Breast epithelium (tissue), 4 donors: ENCODE measurements at regions not wholly inside any gene's neighbourhood (a gene's known extent, or its start where the extent isn't known, plus 50 kb on each side); places are given as distances from the start of the nearest gene placed in this dataset.

Source experiments
- DNase-seq, 2 donors: peaks; one replicate each; pipeline ENCODE4 v3.0.0-alpha.2; 2019; ENCODE audit warnings: low spot score in 2 of 2
- H3K27ac ChIP-seq, 2 donors: fragments of 200-600 bp; sonication (generic) in 1 of 2; one replicate each; pipeline ENCODE4 v1.5.1; 2016 to 2019; ENCODE audit warnings: mild to moderate bottlenecking in 1 of 2
- H3K27me3 ChIP-seq, 2 donors: fragments of 200-600 bp; sonication (generic) in 1 of 2; one replicate each; pipeline versions ENCODE4 v1.5.1 to v1.6.0; 2017 to 2019; ENCODE audit warnings: control low read depth in 1 of 2, mild to moderate bottlenecking in 1 of 2
- H3K36me3 ChIP-seq: fragments of 200-600 bp; one replicate; pipeline ENCODE4 v1.5.1; 2019
- H3K4me1 ChIP-seq, 2 donors: fragments of 200-600 bp; sonication (generic); one replicate each; pipeline ENCODE4 v1.5.1; 2016 to 2019; ENCODE audit warnings: control low read depth in 1 of 2
- H3K4me3 ChIP-seq, 3 donors: fragments of 200-600 bp; sonication (generic); 1 replicate in 2 of 3; 2 replicates in 1 of 3; pipeline ENCODE4 v1.5.1; 2016 to 2019; ENCODE audit warnings: mild to moderate bottlenecking in 3 of 3, moderate library complexity in 2 of 3
- H3K9me3 ChIP-seq, 2 donors: fragments of 200-600 bp; sonication (generic) in 1 of 2; one replicate each; pipeline ENCODE4 v1.5.1; 2016 to 2019; ENCODE audit warnings: control low read depth in 1 of 2
- CTCF ChIP-seq, 3 donors: fragments of 450-650 bp; IDR thresholded peaks; one replicate each; pipeline ENCODE4 v1.5.1; 2016 to 2017; ENCODE audit warnings: antibody characterized with exemption in 3 of 3, mild to moderate bottlenecking in 3 of 3, moderate library complexity in 3 of 3
- POLR2A ChIP-seq: fragments of 450-650 bp; IDR thresholded peaks from one replicate; pipeline ENCODE4 v1.6.1; 2016; ENCODE audit warnings: antibody characterized with exemption, mild to moderate bottlenecking, moderate library complexity
- POLR2AphosphoS5 ChIP-seq, 3 donors: sonication (generic); formaldehyde crosslinking; IDR thresholded peaks; one replicate each; pipeline ENCODE4 v1.6.1; 2017; ENCODE audit warnings: antibody characterized with exemption in 3 of 3
- intact Hi-C: fragments of 100-400 bp; cut with DNase I; formaldehyde crosslinking; loops from one replicate; pipeline ENCODE4 v1.15.1; 2023; ENCODE audit warnings: low total_unique reads

DNA sequence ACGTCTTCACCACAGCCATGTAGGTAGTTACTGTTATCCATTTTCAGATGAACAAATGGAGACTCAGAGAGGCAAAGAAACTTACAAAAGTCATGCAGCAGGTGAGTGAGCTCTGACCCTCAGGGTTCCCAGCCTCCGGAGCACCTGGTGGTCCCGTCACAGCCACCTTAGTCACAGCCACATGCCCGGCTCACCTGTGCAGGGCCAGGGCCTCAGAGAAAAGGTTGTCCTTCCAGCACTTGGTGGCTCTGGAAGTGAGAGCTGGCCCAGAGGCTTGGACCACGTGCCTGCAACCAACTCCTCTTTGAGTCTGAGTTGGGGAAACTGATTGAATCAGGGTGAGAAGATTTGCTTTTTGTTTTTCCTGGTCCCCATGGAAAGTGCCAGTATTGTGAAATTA is 189.3 kb downstream of the GLI2 start:
- no peaks in the 10 kb centered on the region for H3K36me3 ChIP-seq
- TF ChIP-seq POLR2A, result no peak
- no peak for TF ChIP-seq CTCF (IDR thresholded peaks at IDR 0.05)
- no peak for TF ChIP-seq POLR2AphosphoS5 (IDR thresholded peaks at IDR 0.05)
- no peaks in the 10 kb centered on the region for H3K4me1 ChIP-seq
- DNase-seq, result no peak
- H3K4me3 ChIP-seq, result no peak overlapping the region
- intact Hi-C loops, result loop anchor here (1.0 kb wide), 1 partner anchor 20 kb away; no protein-coding TSS in a partner anchor
- H3K27ac ChIP-seq, result no peak overlapping the region
- no peaks in the 10 kb centered on the region for H3K9me3 ChIP-seq
- H3K27me3 ChIP-seq, result no peaks in the 10 kb centered on the region

- no peaks in the 10 kb centered on the region for H3K36me3 ChIP-seq
- H3K9me3 ChIP-seq, result peaks cover 6 to 8% of the 10 kb centered on the region in 2 donors
- no peaks in the 10 kb centered on the region for H3K4me1 ChIP-seq
- no peak for DNase-seq
- no peak overlapping the region for H3K27ac ChIP-seq
- intact Hi-C loops, result no loop called here
- H3K27me3 ChIP-seq, result no peaks in the 10 kb centered on the region
- TF ChIP-seq CTCF (IDR thresholded peaks at IDR 0.05), result no peak
- no peak for TF ChIP-seq POLR2AphosphoS5 (IDR thresholded peaks at IDR 0.05)
- TF ChIP-seq POLR2A, result no peak
- H3K4me3 ChIP-seq, result no peak overlapping the region
Measured at GRCh38 chr2:120926463-120927264, 191.0 kb downstream of the GLI2 start.

DNA sequence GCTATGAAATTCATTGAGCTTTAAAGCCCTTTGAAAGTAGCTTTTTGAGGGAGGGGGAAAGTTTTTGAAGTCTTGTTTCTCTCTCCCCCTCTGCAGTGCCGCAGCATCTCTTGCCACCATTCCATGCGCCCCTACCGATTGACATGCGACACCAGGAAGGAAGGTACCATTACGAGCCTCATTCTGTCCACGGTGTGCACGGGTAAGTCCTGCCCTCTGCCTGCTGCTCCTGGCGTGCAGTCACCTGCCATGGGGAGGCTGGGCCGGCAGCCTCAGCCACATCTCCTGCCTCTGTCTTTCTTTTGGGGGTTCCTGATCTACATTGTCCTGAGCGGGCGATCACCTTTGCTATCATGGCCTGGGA is 191.6 kb downstream of the GLI2 start:
- Histone ChIP-seq H3K36me3 (no peaks in the 10 kb centered on the region), H3K9me3 (peaks cover 6 to 8% of the 10 kb centered on the region in 2 donors), H3K27ac (no peak overlapping the region), H3K4me1 (no peaks in the 10 kb centered on the region), H3K4me3 (no peak overlapping the region), H3K27me3 (no peaks in the 10 kb centered on the region)
- DNase-seq, result no peak
- no peak for TF ChIP-seq POLR2AphosphoS5 (IDR thresholded peaks at IDR 0.05)
- intact Hi-C loops, result no loop called here

- intact Hi-C loops, result loop anchor here (2.0 kb wide), 1 partner anchor 15 kb away; no protein-coding TSS in a partner anchor
- no peaks in the 10 kb centered on the region for H3K27me3 ChIP-seq
- H3K4me3 ChIP-seq, result no peak overlapping the region
Measured at GRCh38 chr2:120929829-120930228, 194.2 kb downstream of the GLI2 start.

GRCh38 chr2:120930236-120930635 is 194.6 kb downstream of the GLI2 start:
- H3K4me3 ChIP-seq, result no peak overlapping the region
- peaks cover 6 to 8% of the 10 kb centered on the region in 2 donors for H3K9me3 ChIP-seq
- TF ChIP-seq CTCF (IDR thresholded peaks at IDR 0.05), result no peak
- TF ChIP-seq POLR2A, result no peak
- no peak for TF ChIP-seq POLR2AphosphoS5 (IDR thresholded peaks at IDR 0.05)
- no peak for DNase-seq
- H3K27me3 ChIP-seq, result no peaks in the 10 kb centered on the region
- H3K4me1 ChIP-seq, result no peaks in the 10 kb centered on the region
- H3K27ac ChIP-seq, result no peak overlapping the region
- no peaks in the 10 kb centered on the region for H3K36me3 ChIP-seq
- intact Hi-C loops, result loop anchor here (2.0 kb wide), 1 partner anchor 15 kb away; no protein-coding TSS in a partner anchor

More at GRCh38 chr2:120929829-120930228, 194.2 kb downstream of the GLI2 start:
- Histone ChIP-seq H3K27ac (no peak overlapping the region), H3K36me3 (no peaks in the 10 kb centered on the region), H3K9me3 (peaks cover 6 to 8% of the 10 kb centered on the region in 2 donors), H3K4me1 (no peaks in the 10 kb centered on the region)
- TF ChIP-seq POLR2AphosphoS5 (IDR thresholded peaks at IDR 0.05) (no peak), POLR2A (no peak), CTCF (IDR thresholded peaks at IDR 0.05) (no peak)
- no peak for DNase-seq
